ENCODE measurements at regions not wholly inside any gene's neighbourhood (a gene's known extent, or its start where the extent isn't known, plus 50 kb on each side); places are given as distances from the start of the nearest gene placed in this dataset.
"Not testable (repeated sequence)": the region's sequence is repeated elsewhere in the genome, so short reads cannot be mapped to it uniquely, and the experiment has no call there.

- no peak for DNase-seq (ENCODE audit: low read depth)
Measured at GRCh38 chr13:59360916-59361315, 802.8 kb downstream of the DIAPH3 start.

DNA sequence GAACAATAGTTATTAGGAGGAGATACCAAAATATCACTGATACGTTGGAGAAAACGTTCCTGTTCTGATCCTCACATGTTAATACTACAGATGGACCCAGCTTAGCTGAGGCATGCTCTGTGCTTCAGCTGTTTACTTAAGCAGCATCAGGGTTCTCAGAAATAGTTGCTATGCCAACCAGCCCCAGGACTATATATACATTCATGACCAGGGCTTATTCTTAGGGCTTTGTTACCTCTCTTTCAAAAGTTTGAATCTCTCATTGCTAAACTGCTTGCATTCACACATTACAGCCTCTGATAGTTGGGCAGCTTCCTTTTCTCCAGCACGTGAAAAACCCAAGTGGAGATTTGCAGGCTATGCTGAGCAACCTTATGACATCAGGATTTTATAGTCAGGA lies 800.4 kb downstream of the DIAPH3 start:
- DNase-seq (ENCODE audit: low read depth), result no peak

- no peak for DNase-seq (ENCODE audit: low read depth)
Measured at GRCh38 chr13:59363947-59364346, 799.8 kb downstream of the DIAPH3 start.

DNA sequence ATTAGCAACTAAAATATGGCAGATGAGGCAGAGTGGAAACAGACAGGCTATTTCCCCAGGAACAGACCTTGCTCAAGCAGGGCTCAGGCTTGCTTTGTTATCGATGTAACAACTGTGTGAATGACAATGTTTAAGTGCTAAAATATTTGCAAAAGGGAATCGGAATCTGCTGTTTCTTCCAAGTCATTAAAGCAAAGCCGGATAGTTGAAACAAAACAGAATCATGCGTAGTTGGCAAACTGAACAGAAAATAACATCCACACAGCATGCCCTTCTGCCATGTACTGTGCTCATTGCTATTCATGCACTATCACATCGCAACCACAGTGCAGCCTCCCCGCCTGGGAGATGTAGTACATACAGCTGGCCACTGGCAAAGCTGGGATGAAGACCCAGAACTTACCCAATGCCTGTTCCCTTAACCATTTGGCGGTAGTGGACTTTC lies 799.1 kb downstream of the DIAPH3 start:
- no peak for DNase-seq (ENCODE audit: low read depth)

DNA sequence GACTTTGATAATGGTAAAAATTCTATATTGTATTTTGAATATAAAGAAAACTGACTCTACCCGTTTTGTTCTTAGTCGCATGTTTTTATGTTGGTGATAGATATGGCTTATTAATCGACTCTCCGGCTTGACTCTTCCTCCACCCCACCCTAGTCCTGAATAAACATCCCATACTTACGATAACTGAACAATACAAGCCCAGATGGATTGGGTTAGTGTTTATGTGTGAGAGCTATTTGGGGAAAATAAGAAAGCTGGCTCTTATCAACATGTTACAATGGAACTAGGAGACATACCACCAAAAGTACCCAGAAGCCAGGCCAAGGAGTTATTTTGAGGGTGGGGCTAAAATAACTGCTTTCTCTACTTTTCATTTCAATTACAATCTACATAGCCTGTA lies 796.3 kb downstream of the DIAPH3 start:
- DNase-seq (ENCODE audit: low read depth), result no peak

DNA sequence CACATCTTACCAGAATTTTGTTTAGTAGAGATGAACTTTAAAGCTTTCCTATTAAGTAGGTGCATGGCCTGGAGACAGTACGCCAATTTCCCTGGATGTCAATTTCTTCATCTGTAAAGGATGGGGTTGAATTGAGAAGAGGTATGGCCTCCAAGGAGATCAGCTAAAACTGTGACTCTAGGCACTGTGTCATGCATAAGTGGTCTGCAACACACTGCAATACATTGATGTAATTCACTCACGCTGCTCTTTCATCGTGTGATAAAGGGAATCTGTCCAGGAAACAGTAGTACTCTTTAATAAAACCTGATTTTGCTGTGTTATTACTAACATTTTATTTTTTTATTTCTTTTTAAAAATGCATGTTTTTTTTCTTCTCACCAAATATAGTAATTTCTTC lies 795.8 kb downstream of the DIAPH3 start:
- DNase-seq (ENCODE audit: low read depth), result no peak

- DNase-seq (ENCODE audit: low read depth), result no peak
Measured at GRCh38 chr13:59368693-59369092, 795.0 kb downstream of the DIAPH3 start.

- DNase-seq (ENCODE audit: low read depth), result no peak
Measured at GRCh38 chr13:59371229-59371628, 792.5 kb downstream of the DIAPH3 start.

- DNase-seq (ENCODE audit: low read depth), result no peak
Measured at GRCh38 chr13:59373341-59373740, 790.4 kb downstream of the DIAPH3 start.

DNA sequence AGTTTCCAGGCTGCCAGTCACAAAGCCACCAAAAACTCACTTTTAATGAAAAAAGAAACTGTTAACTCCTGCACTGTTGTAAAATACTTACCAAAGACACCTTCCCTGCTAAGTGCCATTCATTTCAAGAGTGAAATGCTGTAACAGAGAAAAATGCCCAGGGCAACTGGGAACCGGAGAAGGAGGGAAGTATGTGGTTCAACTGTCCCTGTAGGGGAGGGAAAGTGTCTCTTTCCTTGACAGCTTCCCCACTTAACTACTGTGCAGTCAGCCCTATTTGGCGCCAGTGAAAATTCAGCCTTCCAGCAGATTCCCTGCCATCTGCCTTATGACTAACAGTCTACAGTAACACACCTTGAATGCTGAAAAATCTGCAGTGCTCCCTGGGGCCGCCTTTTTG lies 789.0 kb downstream of the DIAPH3 start:
- DNase-seq (ENCODE audit: low read depth), result no peak

DNA sequence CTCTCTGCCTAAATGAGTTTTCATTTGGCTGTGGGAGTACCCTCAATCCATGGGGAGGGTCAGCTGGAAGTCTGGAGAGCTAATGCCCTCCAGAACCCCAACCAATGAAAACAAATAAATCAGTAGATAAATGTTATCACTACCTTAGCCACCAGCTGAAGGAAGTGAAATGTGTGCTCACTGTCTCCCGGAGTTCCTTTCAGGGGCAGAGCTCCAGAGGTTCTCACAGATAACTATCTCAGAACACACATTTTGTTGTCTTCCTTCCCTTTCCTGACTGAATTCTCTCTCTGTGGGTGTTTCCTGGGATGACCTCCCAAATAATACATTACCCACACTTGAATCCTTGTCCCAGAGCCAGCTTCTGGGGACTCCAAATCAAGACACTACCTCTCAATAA lies 779.6 kb downstream of the DIAPH3 start:
- no peak for DNase-seq (ENCODE audit: low read depth)

DNA sequence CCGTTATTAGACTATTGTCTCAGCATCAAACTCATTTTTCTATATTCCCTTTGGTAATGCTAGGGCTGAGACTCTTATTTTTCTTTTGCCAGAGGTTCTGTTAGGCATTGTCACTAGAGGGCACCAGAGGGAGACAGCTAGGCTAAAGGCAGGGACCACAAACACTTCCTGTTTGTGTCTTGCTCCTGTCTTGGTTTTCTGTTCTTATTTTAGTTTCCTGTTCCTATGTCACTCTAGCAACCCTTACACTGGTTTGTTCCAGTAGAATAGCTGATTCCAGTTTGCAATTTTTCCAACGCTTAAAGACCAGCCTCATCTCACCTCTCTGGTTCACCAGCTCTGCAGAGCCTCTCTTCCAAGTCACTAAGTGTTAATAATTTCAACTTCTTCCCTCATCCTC lies 772.0 kb downstream of the DIAPH3 start:
- DNase-seq (ENCODE audit: low read depth), result peak; percentile 20

- no peak for DNase-seq (ENCODE audit: low read depth)
Measured at GRCh38 chr13:59392328-59392727, 771.4 kb downstream of the DIAPH3 start.

- DNase-seq (ENCODE audit: low read depth), result no peak
Measured at GRCh38 chr13:59394496-59394895, 769.2 kb downstream of the DIAPH3 start.

- DNase-seq (ENCODE audit: low read depth), result no peak
Measured at GRCh38 chr13:59398127-59398526, 765.6 kb downstream of the DIAPH3 start.

- DNase-seq (ENCODE audit: low read depth), result no peak
Measured at GRCh38 chr13:59398661-59399060, 765.1 kb downstream of the DIAPH3 start.

DNA sequence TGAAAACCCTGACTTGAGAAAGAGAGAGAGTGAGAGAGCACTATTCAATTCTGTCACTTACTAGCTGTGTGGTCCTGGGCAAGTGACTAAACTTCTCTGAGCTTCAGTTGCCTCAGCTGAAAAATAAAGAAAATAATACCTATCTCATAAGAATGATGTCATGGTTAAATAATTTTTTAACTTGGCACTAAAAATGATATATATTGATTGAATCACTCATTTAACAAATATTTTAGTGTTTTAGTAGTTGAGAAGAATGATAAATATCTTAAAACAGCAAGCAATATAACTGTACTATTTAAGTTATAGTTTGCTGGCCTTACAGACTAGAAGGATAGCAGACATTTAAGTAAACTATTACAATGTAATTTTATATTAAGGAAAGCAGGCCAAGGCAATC lies 764.2 kb downstream of the DIAPH3 start:
- no peak for DNase-seq (ENCODE audit: low read depth)

DNA sequence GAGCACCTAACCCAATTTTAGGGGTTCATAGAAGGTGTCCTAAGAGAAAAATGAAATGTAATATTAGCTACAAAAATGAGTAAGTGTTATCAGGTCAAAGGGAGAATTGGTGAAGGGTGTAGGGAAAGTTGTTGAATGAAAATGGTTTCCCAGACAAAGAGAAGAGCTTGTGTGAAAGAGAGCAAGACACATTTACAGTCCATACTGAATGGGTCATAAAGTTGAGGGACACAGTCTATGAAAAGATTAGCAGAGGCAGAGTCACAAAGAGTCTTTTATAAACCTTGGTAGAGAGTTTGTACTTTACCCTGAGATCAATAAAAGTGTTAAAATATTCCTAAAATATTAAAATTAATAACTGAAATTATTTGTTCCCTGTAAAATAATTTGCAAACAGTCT lies 759.4 kb downstream of the DIAPH3 start:
- no peak for DNase-seq (ENCODE audit: low read depth)

DNA sequence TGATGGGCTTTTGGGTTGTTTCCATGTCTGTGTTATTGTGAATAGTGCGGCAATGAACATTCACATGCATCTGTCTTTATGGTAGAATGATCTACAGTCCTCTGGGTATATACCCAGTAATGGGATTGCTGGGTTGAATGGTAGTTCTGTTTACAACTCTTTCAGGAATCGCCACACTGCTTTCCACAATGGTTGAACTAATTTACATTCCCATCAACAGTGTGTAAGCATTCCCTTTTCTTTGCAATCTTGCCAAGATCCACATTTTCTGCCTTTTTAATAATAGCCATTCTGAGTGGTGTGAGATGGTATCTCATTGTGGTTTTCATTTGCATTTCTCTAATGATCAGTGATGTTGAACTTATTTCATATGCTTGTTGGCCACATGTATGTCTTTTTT lies 756.5 kb downstream of the DIAPH3 start:
- DNase-seq (ENCODE audit: low read depth), result not testable (repeated sequence)

- no peak for DNase-seq (ENCODE audit: low read depth)
Measured at GRCh38 chr13:59408738-59409137, 755.0 kb downstream of the DIAPH3 start.

- DNase-seq (ENCODE audit: low read depth), result no peak
Measured at GRCh38 chr13:59409211-59409610, 754.5 kb downstream of the DIAPH3 start.

DNA sequence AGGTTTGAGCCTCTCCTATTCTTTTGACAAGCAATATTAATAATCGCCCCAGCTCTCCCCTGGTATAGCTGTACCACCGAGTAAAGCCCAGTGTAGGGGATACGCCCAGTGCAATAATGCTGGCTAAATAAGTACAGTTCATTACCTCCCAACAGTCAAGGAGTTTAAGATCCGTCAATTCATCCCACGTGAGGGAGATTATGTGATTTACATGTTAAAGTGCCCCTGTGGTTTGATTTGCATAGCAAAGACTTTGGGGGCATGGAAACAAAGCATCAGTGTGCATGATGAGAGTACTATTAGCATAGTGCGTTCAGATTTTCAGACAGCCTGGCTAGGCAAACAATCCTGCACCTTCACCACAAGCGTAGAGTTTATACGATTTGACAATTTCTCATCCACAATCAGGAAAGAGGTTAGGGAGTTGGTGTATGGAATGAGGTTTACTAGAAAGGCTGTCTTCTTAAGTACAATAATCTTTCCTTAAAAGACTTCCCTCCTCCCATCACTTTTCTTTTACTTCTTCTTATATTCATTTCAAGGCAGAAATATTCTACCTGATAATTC lies 754.0 kb downstream of the DIAPH3 start:
- DNase-seq (ENCODE audit: low read depth), result no peak

DNA sequence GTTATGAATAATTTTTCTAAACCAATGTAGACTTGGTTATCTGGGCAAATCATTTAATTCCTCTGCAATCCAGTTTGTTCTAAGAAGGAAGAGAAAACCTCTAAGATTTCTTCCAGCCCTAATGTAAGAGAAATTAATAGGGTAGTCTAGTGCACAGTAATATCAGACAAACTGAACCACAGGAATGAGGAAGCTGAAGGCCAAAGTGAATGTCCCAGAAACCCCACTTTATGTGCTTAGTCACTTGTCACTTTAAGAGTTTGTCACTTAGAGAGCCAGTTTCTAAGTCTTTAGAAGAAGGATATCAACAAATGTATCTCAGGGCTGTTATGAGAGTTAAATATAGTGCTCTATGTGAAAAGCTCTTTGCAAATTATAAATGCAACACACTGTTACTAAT lies 750.6 kb downstream of the DIAPH3 start:
- no peak for DNase-seq (ENCODE audit: low read depth)

GRCh38 chr13:59414006-59414405 lies 749.7 kb downstream of the DIAPH3 start:
- DNase-seq (ENCODE audit: low read depth), result no peak

DNA sequence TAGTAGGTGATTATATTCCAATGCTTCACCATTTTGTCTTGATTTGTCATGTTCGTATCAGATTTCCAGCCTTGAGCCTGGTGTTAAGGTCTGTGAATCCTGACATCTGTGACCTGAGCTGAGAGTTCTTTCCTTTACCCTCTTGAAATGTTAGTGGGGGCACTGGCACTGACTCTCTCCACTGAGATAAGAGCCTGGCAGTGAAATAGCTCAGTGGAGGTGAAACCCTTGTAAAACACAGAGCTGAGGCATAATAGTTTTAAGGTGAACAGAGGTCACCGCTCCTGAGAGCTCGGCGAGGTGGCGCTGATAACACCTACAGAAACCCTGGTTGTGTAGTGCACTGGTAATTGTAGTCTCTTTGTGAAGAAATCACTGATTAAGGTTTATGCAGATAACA lies 748.2 kb downstream of the DIAPH3 start:
- no peak for DNase-seq (ENCODE audit: low read depth)

Measured in GM04504 (cell line).